ENCODE measurements at regions not wholly inside any gene's neighbourhood (a gene's known extent, or its start where the extent isn't known, plus 50 kb on each side); places are given as distances from the start of the nearest gene placed in this dataset.
A peak's percentile ranks its signal among the peaks of the same experiment; 100 is the strongest.

- TF ChIP-seq, protein P1, sequence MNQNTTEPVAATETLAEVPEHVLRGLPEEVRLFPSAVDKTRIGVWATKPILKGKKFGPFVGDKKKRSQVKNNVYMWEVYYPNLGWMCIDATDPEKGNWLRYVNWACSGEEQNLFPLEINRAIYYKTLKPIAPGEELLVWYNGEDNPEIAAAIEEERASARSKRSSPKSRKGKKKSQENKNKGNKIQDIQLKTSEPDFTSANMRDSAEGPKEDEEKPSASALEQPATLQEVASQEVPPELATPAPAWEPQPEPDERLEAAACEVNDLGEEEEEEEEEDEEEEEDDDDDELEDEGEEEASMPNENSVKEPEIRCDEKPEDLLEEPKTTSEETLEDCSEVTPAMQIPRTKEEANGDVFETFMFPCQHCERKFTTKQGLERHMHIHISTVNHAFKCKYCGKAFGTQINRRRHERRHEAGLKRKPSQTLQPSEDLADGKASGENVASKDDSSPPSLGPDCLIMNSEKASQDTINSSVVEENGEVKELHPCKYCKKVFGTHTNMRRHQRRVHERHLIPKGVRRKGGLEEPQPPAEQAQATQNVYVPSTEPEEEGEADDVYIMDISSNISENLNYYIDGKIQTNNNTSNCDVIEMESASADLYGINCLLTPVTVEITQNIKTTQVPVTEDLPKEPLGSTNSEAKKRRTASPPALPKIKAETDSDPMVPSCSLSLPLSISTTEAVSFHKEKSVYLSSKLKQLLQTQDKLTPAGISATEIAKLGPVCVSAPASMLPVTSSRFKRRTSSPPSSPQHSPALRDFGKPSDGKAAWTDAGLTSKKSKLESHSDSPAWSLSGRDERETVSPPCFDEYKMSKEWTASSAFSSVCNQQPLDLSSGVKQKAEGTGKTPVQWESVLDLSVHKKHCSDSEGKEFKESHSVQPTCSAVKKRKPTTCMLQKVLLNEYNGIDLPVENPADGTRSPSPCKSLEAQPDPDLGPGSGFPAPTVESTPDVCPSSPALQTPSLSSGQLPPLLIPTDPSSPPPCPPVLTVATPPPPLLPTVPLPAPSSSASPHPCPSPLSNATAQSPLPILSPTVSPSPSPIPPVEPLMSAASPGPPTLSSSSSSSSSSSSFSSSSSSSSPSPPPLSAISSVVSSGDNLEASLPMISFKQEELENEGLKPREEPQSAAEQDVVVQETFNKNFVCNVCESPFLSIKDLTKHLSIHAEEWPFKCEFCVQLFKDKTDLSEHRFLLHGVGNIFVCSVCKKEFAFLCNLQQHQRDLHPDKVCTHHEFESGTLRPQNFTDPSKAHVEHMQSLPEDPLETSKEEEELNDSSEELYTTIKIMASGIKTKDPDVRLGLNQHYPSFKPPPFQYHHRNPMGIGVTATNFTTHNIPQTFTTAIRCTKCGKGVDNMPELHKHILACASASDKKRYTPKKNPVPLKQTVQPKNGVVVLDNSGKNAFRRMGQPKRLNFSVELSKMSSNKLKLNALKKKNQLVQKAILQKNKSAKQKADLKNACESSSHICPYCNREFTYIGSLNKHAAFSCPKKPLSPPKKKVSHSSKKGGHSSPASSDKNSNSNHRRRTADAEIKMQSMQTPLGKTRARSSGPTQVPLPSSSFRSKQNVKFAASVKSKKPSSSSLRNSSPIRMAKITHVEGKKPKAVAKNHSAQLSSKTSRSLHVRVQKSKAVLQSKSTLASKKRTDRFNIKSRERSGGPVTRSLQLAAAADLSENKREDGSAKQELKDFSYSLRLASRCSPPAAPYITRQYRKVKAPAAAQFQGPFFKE (tag by site-specific recombination; IDR thresholded peaks at IDR 0.05; ENCODE audit: borderline replicate concordance), result no peak
- peak; percentile 90; the same call in 1 of the 2 replicates for TF ChIP-seq ZSCAN23 (tag by site-specific recombination; IDR thresholded peaks at IDR 0.05)
- peak; percentile 97 for TF ChIP-seq ZNF391 (tag by site-specific recombination; IDR thresholded peaks at IDR 0.05; ENCODE audit: borderline replicate concordance, low read depth)
- no peak for TF ChIP-seq ZNF175 (tag by site-specific recombination; IDR thresholded peaks at IDR 0.05)
- no peak for TF ChIP-seq YY1 (tag by site-specific recombination; IDR thresholded peaks at IDR 0.05)
- TF ChIP-seq SCRT1 (tag by site-specific recombination; IDR thresholded peaks at IDR 0.05; ENCODE audit: borderline replicate concordance), result peak; percentile 38; the same call in 1 of the 2 replicates
- TF ChIP-seq ZNF362 (tag by site-specific recombination; IDR thresholded peaks at IDR 0.05), result peak; percentile 40; the same call in 1 of the 2 replicates
- no peak for TF ChIP-seq ZNF530 (tag by site-specific recombination; IDR thresholded peaks at IDR 0.05; ENCODE audit: low read depth)
- no peak for TF ChIP-seq ZBTB11 (tag by site-specific recombination; conservative IDR thresholded peaks at IDR 0.05; ENCODE audit: low read depth)
- TF ChIP-seq SALL2 (tag by site-specific recombination; IDR thresholded peaks at IDR 0.05; ENCODE audit: borderline replicate concordance), result no peak
- no peak for TF ChIP-seq ZNF544 (tag by site-specific recombination; IDR thresholded peaks at IDR 0.05)
- TF ChIP-seq ZNF121 (tag by site-specific recombination; IDR thresholded peaks at IDR 0.05), result no peak
- peak; percentile 77 for TF ChIP-seq SCRT2 (tag by site-specific recombination; IDR thresholded peaks at IDR 0.05)
- TF ChIP-seq WT1 (tag by site-specific recombination; IDR thresholded peaks at IDR 0.05), result peak; percentile 94
- TF ChIP-seq ZNF600 (tag by site-specific recombination; IDR thresholded peaks at IDR 0.05), result peak; percentile 100
- TF ChIP-seq ZNF37A (tag by site-specific recombination; IDR thresholded peaks at IDR 0.05), result no peak
- no peak for TF ChIP-seq ZNF350 (tag by site-specific recombination; IDR thresholded peaks at IDR 0.05)
- TF ChIP-seq OSR2 (tag by site-specific recombination; IDR thresholded peaks at IDR 0.05), result peak; percentile 99
- no peak for TF ChIP-seq SETDB1 (IDR thresholded peaks at IDR 0.05; ENCODE audit: insufficient read length, low read length)
- TF ChIP-seq ZNF223 (tag by site-specific recombination; IDR thresholded peaks at IDR 0.05), result no peak
- TF ChIP-seq, protein P2, sequence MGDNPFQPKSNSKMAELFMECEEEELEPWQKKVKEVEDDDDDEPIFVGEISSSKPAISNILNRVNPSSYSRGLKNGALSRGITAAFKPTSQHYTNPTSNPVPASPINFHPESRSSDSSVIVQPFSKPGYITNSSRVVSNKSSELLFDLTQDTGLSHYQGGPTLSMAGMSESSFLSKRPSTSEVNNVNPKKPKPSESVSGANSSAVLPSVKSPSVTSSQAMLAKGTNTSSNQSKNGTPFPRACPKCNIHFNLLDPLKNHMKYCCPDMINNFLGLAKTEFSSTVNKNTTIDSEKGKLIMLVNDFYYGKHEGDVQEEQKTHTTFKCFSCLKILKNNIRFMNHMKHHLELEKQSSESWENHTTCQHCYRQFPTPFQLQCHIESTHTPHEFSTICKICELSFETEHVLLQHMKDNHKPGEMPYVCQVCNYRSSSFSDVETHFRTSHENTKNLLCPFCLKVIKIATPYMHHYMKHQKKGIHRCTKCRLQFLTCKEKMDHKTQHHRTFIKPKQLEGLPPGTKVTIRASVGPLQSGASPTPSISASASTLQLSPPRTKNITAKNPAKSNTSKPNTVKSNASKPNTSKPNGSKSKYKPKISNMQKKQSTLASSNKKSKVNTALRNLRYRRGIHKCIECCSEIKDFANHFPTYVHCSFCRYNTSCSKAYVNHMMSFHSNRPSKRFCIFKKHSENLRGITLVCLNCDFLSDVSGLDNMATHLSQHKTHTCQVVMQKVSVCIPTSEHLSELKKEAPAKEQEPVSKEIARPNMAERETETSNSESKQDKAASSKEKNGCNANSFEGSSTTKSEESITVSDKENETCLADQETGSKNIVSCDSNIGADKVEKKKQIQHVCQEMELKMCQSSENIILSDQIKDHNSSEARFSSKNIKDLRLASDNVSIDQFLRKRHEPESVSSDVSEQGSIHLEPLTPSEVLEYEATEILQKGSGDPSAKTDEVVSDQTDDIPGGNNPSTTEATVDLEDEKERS (tag by site-specific recombination; IDR thresholded peaks at IDR 0.05), result peak; percentile 22; the same call in 1 of the 2 replicates
- no peak for TF ChIP-seq ZNF548 (tag by site-specific recombination; IDR thresholded peaks at IDR 0.05)
- TF ChIP-seq ZNF211 (tag by site-specific recombination; IDR thresholded peaks at IDR 0.05; ENCODE audit: low read depth), result no peak
- TF ChIP-seq EGR2 (tag by site-specific recombination; IDR thresholded peaks at IDR 0.05; ENCODE audit: low read depth), result no peak
- no peak for TF ChIP-seq ZNF792 (tag by site-specific recombination; IDR thresholded peaks at IDR 0.05)
Observed at GRCh38 chr5:123813937-123814624, 302.1 kb downstream of the CSNK1G3 start (continued).

Measured in HEK293 (cell line).